ENCODE measurements at regions not wholly inside any gene's neighbourhood (a gene's known extent, or its start where the extent isn't known, plus 50 kb on each side); places are given as distances from the start of the nearest gene placed in this dataset.
A peak's percentile ranks its signal among the peaks of the same experiment; 100 is the strongest.

DNA sequence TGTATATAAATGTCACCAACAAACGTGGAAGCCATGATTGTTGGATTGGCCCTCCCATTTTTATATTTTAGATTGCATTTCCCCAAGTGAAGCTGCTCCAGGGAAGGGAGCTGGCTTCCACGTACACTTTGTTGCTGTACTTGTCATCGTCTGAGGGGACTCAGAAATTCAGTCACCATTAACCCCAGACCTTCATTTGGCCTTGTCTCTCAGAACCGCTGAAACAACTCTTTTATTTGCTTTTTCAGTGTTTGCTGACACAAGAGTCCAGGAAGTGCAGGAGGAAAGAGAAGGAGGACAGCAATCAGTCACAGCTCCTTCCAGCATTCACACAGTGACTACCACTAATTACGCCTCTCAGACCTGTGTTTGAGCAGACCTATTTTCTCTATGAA is 276.5 kb downstream of the TBL1XR1 start:
- ChIA-PET POLR2A (no interaction called here), CTCF (interaction anchor here (1.2 to 2.3 kb wide), 3 partner anchors 10 to 18 kb away, joined by 5 to 8 read pairs (median 6); no protein-coding TSS in a partner anchor)
- DNase-seq (ENCODE audit: low read depth, low spot score): no peak
- TF ChIP-seq, protein P1, sequence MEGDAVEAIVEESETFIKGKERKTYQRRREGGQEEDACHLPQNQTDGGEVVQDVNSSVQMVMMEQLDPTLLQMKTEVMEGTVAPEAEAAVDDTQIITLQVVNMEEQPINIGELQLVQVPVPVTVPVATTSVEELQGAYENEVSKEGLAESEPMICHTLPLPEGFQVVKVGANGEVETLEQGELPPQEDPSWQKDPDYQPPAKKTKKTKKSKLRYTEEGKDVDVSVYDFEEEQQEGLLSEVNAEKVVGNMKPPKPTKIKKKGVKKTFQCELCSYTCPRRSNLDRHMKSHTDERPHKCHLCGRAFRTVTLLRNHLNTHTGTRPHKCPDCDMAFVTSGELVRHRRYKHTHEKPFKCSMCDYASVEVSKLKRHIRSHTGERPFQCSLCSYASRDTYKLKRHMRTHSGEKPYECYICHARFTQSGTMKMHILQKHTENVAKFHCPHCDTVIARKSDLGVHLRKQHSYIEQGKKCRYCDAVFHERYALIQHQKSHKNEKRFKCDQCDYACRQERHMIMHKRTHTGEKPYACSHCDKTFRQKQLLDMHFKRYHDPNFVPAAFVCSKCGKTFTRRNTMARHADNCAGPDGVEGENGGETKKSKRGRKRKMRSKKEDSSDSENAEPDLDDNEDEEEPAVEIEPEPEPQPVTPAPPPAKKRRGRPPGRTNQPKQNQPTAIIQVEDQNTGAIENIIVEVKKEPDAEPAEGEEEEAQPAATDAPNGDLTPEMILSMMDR (IDR thresholded peaks at IDR 0.05; ENCODE audit: insufficient read depth, low read length, missing control alignments): no peak
- no peak overlapping the region for H3K4me3 ChIP-seq (ENCODE audit: low read depth, low read length)

DNA sequence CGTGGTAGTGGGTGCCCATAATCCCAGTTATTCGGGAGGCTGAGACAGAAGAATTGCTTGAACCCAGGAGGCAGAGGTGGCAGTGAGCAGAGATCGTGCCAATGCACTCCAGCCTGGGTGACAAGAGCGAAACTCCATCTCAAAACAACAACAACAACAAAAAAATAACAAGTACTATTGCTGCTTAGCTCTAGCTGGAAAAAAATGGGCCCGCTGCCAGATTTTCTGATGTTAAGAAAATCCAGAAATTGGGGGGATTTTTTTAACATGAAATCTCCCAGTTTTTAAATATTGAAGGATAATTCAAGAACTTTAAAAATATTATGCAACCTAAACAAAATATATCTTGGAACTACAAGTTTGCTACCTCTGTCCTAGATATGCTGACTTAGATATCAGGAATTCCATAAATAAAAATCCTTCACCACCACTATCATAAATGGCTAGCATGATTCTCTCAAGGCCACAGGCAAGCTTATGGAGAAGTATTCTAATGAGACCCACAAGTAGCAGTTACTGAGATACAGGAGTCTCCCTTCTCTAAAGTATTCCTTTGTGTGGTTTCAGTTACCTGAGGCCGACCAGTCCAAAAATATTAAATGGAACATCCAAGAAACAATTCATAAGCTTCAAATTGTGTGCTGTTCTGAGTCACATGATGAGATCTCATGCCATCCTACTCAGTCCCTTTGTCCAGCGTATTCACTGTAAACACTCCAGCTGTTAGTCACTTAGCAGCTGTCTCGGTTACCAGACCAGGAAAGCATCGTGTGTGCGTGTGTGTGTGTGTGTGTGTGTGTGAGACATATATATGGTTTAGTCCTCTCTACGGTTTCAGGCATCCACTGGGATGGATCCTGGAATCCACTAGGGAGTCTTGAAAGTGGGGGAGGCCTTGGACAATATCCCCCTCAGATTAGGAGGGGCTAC is 277.2 kb downstream of the TBL1XR1 start:
- DNase-seq (ENCODE audit: low read depth, low spot score): peak; percentile 14
- ChIA-PET CTCF (interaction anchor here (1.2 to 2.3 kb wide), 3 partner anchors 10 to 19 kb away, joined by 5 to 8 read pairs (median 6); no protein-coding TSS in a partner anchor), POLR2A (interaction anchor here (0.6 kb wide), 1 partner anchor 1301 kb away, joined by 3 read pairs; no protein-coding TSS in a partner anchor)
- TF ChIP-seq, protein P1 (IDR thresholded peaks at IDR 0.05; ENCODE audit: insufficient read depth, low read length, missing control alignments): no peak
- no peak overlapping the region for H3K4me3 ChIP-seq (ENCODE audit: low read depth, low read length)

DNA sequence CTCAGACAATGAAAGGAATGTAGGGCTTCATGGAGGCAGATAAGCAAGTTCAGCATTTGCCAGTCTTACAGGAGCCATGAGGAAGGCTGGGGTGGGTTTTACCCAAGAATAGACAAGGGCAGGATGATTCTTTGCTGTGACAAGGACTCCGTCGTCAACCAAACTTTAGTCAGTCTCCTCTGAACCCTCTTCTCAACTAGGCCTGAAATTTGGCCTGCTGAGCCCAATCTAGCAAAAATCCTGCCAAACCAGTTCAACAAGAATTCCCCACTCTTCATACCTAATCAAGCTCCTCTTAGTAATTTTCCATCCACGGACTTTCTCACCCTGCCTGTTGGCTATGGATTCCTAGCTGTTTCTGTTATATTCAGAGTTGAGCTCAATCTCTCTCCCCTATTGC is 280.5 kb downstream of the TBL1XR1 start:
- no peak overlapping the region for H3K4me3 ChIP-seq (ENCODE audit: low read depth, low read length)
- CTCF ChIA-PET: no interaction called here
- TF ChIP-seq, protein P1 (IDR thresholded peaks at IDR 0.05; ENCODE audit: insufficient read depth, low read length, missing control alignments): no peak
- DNase-seq (ENCODE audit: low read depth, low spot score): no peak
- POLR2A ChIA-PET: no interaction called here

DNA sequence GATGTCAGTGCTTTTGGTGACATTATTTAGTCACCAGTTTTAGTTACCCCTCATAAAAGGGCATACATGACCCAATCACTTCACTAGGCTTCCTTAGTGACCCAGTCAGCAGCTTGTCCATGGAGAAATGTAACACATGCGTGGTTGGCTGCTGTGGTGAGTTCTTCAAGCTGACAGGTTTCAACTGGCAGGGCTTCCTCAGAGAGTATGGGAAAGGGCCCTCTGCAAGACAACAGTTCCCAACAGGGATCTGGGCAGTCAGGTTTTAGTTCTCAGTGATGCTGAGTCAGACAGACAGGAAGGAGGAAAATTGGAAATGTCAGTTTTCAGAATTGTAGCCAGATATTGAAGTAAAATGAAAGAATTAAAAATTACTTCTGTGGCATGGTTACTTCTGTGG is 282.5 kb downstream of the TBL1XR1 start:
- TF ChIP-seq, protein P1 (IDR thresholded peaks at IDR 0.05; ENCODE audit: insufficient read depth, low read length, missing control alignments): no peak
- CTCF ChIA-PET: no interaction called here
- POLR2A ChIA-PET: no interaction called here
- no peak for DNase-seq (ENCODE audit: low read depth, low spot score)
- no peak overlapping the region for H3K4me3 ChIP-seq (ENCODE audit: low read depth, low read length)

DNA sequence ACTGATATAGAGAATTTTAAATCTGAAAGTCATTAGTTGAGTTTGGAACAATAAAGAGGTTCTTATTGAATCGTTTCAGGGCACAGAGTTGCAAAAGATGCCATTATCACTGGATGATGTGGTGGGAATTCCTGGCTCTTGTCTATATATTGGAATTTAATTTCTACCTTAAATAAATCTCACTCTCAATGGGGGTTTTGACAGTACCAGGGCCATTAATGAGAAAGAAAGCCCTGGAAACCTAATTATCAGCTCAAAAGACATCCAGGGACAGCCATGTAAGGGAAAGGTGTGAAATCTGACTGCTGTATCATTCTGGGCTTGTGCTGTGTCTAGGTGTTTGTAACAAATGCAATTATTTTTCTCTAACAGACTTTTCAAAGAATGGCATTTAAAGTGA is 285.7 kb downstream of the TBL1XR1 start:
- CTCF ChIA-PET: interaction anchor here (0.9 kb wide), 1 partner anchor 38 kb away, joined by 3 read pairs; no protein-coding TSS in a partner anchor
- no peak for DNase-seq (ENCODE audit: low read depth, low spot score)
- no peak overlapping the region for H3K4me3 ChIP-seq (ENCODE audit: low read depth, low read length)
- POLR2A ChIA-PET: no interaction called here
- TF ChIP-seq, protein P1 (IDR thresholded peaks at IDR 0.05; ENCODE audit: insufficient read depth, low read length, missing control alignments): no peak

DNA sequence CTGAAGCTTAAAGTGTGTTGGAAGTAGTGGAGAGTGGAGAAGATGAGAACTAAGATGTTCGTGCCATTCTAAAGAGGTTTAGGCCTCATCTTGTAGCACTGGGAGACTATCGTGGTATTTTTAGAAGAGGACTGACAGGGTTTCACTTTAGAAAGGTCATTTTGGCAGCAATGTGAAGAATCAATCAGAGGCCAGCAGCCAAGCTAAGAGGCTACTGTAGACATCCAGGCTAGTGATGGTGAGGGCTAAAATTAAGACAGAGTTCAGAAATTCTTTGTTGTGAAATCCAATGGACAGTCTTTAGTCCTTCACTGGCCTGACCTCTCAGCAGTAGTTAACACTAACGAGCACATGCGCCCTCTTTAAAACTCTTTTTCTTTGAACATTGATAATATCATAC is 288.2 kb downstream of the TBL1XR1 start:
- TF ChIP-seq, protein P1 (IDR thresholded peaks at IDR 0.05; ENCODE audit: insufficient read depth, low read length, missing control alignments): no peak
- ChIA-PET POLR2A (no interaction called here), CTCF (no interaction called here)
- no peak overlapping the region for H3K4me3 ChIP-seq (ENCODE audit: low read depth, low read length)
- DNase-seq (ENCODE audit: low read depth, low spot score): no peak

Measured in AG04449 (cell line).